ENCODE measurements at regions not wholly inside any gene's neighbourhood (a gene's known extent, or its start where the extent isn't known, plus 50 kb on each side); places are given as distances from the start of the nearest gene placed in this dataset.

- TF ChIP-seq SUZ12 (IDR thresholded peaks at IDR 0.05; ENCODE audit: extremely low read depth, insufficient read depth, insufficient read length) (no peak), YY1 (IDR thresholded peaks at IDR 0.05; ENCODE audit: insufficient read depth, insufficient read length) (no peak)
Observed at GRCh38 chr12:5247144-5247543, 184.8 kb upstream of the NTF3 start.
